ENCODE measurements at regions not wholly inside any gene's neighbourhood (a gene's known extent, or its start where the extent isn't known, plus 50 kb on each side); places are given as distances from the start of the nearest gene placed in this dataset.

DNA sequence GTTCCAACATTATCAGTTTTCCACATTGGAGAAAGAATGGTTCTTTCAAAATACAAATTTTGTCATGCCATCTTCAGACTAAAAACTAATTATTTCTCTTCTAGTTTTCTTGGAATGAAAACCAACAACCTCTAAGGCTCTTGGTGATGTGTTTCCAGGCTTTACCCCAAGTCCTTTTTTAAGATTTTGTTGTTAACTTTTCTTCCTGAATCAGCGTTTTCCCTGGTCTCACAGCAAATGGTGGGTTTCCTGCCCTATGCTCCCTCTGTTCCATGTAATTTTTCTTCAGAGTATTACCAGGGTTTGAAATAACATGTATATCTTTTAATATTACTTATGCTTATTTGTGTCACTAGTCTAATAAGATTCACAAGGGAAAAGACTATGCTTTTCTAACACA, 1311.9 kb downstream of the LRFN5 start:
- TF ChIP-seq, protein P1, sequence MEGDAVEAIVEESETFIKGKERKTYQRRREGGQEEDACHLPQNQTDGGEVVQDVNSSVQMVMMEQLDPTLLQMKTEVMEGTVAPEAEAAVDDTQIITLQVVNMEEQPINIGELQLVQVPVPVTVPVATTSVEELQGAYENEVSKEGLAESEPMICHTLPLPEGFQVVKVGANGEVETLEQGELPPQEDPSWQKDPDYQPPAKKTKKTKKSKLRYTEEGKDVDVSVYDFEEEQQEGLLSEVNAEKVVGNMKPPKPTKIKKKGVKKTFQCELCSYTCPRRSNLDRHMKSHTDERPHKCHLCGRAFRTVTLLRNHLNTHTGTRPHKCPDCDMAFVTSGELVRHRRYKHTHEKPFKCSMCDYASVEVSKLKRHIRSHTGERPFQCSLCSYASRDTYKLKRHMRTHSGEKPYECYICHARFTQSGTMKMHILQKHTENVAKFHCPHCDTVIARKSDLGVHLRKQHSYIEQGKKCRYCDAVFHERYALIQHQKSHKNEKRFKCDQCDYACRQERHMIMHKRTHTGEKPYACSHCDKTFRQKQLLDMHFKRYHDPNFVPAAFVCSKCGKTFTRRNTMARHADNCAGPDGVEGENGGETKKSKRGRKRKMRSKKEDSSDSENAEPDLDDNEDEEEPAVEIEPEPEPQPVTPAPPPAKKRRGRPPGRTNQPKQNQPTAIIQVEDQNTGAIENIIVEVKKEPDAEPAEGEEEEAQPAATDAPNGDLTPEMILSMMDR (IDR thresholded peaks at IDR 0.05; ENCODE audit: extremely low read depth, missing control alignments) = no peak
- no peak for DNase-seq (ENCODE audit: low spot score)

DNA sequence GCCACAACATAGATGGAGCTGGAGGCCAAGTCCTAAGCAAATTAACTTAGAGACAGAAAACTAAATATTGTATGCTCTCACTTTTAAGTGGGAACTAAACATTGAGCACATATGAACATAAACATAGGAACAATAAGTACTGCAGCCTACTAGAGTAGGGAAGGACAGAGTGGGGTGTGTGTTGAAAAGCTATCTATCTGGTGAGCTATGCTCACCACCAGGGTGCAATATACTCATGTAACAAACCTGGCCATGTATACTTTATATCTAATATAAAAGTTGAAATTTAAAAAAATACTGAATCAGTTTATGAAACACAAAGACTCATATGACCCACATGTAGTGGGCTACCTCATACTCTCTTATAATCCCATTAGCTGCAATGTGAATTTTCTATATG, 1305.0 kb downstream of the LRFN5 start:
- DNase-seq (ENCODE audit: low spot score) = no peak

DNA sequence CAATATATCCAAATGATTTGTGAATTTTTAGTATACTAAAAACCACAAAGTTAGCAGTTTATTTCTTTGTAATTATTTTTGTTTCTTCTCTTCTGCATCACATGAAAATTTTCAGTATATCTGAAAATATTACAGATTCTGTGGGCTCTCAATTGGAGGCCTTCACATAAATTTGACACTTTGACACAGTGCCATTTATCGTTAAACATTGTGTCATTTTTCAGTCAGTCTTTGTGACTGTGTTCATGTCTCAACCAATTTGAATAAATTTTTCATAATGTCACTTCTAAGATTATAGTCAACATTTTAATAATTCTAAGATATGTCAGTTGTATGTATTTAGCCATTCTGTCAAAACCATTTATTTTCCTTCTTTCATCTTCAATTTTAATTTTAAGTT, 1303.0 kb downstream of the LRFN5 start:
- DNase-seq (ENCODE audit: low spot score) = no peak
- TF ChIP-seq, protein P1 (IDR thresholded peaks at IDR 0.05; ENCODE audit: extremely low read depth, missing control alignments) = no peak

More for the DNA sequence above, 1305.0 kb downstream of the LRFN5 start:
- TF ChIP-seq, protein P1 (IDR thresholded peaks at IDR 0.05; ENCODE audit: extremely low read depth, missing control alignments) = no peak

DNA sequence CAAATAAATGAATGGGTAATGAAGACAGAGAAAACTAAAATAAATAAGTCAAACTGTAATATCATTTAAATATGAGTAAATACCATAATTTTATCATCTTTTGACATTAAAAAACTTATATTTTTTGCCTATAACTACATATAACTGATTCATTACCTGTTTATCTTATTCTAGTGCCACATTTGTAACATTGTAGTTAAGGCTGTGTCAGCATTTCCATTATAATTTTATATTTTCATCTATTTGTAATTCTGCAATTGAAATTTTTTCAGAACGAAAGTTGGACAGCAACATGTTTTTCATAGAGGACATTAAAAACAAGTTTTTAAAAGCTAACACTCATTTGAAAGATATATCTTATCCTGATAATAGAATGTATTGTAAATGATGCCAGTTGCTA, 1286.5 kb downstream of the LRFN5 start:
- DNase-seq (ENCODE audit: low spot score) = no peak
- TF ChIP-seq, protein P1 (IDR thresholded peaks at IDR 0.05; ENCODE audit: extremely low read depth, missing control alignments) = no peak

DNA sequence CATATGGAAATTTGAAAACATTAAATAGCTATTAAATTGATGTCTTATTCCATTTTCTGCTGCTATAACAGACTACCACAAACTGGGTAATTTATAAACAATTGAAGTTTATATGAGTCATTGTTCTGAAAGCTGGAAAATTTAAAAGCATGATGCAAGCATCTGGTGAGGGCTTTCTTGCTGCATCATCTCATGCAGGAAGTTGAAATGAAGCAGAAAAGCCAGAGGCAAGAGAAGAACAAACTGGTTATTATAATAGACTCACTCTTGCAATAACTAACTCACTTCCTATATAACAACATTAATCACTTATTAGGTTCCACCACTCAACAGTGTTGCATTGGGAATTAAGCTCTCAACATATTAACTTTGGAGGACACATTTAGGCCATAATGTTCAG, 1277.4 kb downstream of the LRFN5 start:
- TF ChIP-seq, protein P1 (IDR thresholded peaks at IDR 0.05; ENCODE audit: extremely low read depth, missing control alignments) = no peak
- DNase-seq (ENCODE audit: low spot score) = no peak

DNA sequence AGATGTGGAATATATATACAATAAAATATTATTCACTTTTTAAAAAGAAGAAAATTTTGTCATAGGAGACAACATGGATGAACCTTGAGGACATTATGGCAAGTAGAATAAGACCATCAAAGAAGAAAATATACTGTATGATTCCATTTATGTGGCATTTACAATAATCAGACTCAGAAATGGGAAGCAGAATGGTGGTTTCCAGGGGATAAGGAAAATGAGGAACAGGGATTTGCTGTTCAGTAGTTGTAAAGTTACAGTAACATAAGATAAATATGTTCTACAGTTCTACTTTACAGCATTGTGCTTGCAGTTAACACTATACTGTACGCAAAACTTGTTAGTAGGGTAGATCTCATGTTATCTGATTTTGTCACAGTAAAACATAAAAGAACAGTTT, 1271.0 kb downstream of the LRFN5 start:
- TF ChIP-seq, protein P1 (IDR thresholded peaks at IDR 0.05; ENCODE audit: extremely low read depth, missing control alignments) = no peak
- DNase-seq (ENCODE audit: low spot score) = no peak

DNA sequence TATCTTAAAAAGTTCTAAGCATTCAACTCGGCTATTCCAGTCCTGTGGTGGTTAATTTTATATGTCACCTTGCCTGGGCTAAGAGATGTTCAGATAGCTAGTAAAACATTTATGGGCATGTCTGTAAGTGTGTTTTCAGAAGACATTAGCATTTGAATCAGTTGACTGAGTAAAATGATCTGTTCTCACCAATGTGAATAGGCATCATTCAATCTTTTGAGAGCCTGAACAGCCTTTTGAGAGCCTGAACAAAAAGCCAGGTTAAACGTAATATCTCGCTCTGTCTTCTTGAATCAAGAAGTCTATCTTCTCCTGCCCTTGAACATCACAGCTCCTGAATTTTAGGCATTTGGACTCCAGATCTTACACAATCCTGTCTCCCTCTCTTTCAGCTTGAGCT, 1266.1 kb downstream of the LRFN5 start:
- TF ChIP-seq, protein P1 (IDR thresholded peaks at IDR 0.05; ENCODE audit: extremely low read depth, missing control alignments) = no peak
- DNase-seq (ENCODE audit: low spot score) = no peak

Data from GM20000 (cell line).